GDM1 (cell line): ENCODE measurements at regions not wholly inside any gene's neighbourhood (a gene's known extent, or its start where the extent isn't known, plus 50 kb on each side); places are given as distances from the start of the nearest gene placed in this dataset.
"Not testable (repeated sequence)": the region's sequence is repeated elsewhere in the genome, so short reads cannot be mapped to it uniquely, and the experiment has no call there.

Source experiments
- DNase-seq: peaks from one replicate; lab custom pipeline; 2025; lab: John Stamatoyannopoulos, UW

GRCh38 chr5:61215996-61216395, 53.7 kb upstream of the SMIM15 start:
- DNase-seq = no peak

GRCh38 chr5:61216741-61217140, 54.5 kb upstream of the SMIM15 start:
- no peak for DNase-seq

- DNase-seq = no peak
These were observed 54.9 kb upstream of the SMIM15 start for GRCh38 chr5:61217214-61217613.

GRCh38 chr5:61228229-61228628, 66.0 kb upstream of the SMIM15 start:
- DNase-seq = no peak

- DNase-seq = no peak
These were observed 66.5 kb upstream of the SMIM15 start for GRCh38 chr5:61228691-61229280.

- no peak for DNase-seq
These were observed 67.1 kb upstream of the SMIM15 start for GRCh38 chr5:61229416-61229815.

- no peak for DNase-seq
These were observed 68.2 kb upstream of the SMIM15 start for GRCh38 chr5:61230492-61230891.

GRCh38 chr5:61231813-61232212, 69.5 kb upstream of the SMIM15 start:
- DNase-seq = no peak

- DNase-seq = no peak
These were observed 70.3 kb upstream of the SMIM15 start for GRCh38 chr5:61232490-61233050.

- DNase-seq = no peak
These were observed 71.8 kb upstream of the SMIM15 start for GRCh38 chr5:61234019-61234418.

GRCh38 chr5:61236715-61237114, 74.4 kb upstream of the SMIM15 start:
- not testable (repeated sequence) for DNase-seq

GRCh38 chr5:61245486-61245885, 83.2 kb upstream of the SMIM15 start:
- no peak for DNase-seq

- DNase-seq = no peak
These were observed 83.7 kb upstream of the SMIM15 start for GRCh38 chr5:61245936-61246335.

GRCh38 chr5:61246768-61247307, 84.6 kb upstream of the SMIM15 start:
- DNase-seq = no peak

- DNase-seq = no peak
These were observed 80.0 kb upstream of the ZSWIM6 start for GRCh38 chr5:61251874-61252642.

GRCh38 chr5:61252643-61252925, 79.5 kb upstream of the ZSWIM6 start:
- no peak for DNase-seq

- no peak for DNase-seq
These were observed 78.5 kb upstream of the ZSWIM6 start for GRCh38 chr5:61253547-61253946.

GRCh38 chr5:61254969-61255555, 77.0 kb upstream of the ZSWIM6 start:
- no peak for DNase-seq

GRCh38 chr5:61256474-61256873, 75.6 kb upstream of the ZSWIM6 start:
- no peak for DNase-seq

GRCh38 chr5:61257421-61257820, 74.6 kb upstream of the ZSWIM6 start:
- DNase-seq = no peak

GRCh38 chr5:61261136-61261535, 70.9 kb upstream of the ZSWIM6 start:
- no peak for DNase-seq

GRCh38 chr5:61262080-61262479, 70.0 kb upstream of the ZSWIM6 start:
- DNase-seq = no peak

- DNase-seq = no peak
These were observed 69.0 kb upstream of the ZSWIM6 start for GRCh38 chr5:61263072-61263471.
